ENCODE measurements at regions not wholly inside any gene's neighbourhood (a gene's known extent, or its start where the extent isn't known, plus 50 kb on each side); places are given as distances from the start of the nearest gene placed in this dataset.

DNA sequence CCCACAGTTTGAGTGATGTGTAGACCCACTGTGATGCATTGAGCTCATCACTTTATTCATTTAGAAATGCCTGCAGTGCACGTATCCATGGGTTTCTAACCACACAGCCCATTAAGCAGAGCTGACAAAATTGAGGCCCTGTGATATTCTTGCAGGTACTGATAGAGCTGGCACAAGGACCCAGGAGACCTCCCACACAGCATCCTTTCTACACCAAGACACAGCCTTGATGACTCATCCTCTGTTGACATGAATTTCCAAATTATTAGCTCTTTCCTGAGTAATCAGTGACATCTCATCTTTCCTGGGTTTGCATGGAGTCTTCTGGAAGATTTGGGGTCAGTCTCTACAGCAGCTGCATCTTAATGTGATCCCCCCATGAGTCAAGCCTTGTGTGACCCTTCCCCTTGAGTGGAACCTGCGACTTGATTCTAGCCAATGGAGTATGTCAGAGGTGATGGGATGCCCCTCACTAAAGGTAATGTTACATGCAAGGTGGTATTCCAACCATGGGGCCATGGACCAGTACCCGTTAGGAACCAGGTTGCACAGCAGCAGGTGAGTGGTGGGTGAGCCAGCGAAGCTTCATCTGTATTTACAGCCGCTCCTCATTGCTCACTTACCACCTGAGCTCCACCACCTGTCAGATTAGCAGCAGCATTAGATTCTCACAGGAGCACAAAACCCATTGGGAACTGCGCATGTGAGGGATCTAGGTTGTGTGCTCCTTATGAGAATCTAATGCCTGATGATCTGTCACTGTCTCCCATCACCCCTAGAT is 181.1 kb upstream of the ARL4C start:
- no peak for TF ChIP-seq EZH2 (IDR thresholded peaks at IDR 0.05; ENCODE audit: low read length, missing control alignments)
- TF ChIP-seq, protein P1, sequence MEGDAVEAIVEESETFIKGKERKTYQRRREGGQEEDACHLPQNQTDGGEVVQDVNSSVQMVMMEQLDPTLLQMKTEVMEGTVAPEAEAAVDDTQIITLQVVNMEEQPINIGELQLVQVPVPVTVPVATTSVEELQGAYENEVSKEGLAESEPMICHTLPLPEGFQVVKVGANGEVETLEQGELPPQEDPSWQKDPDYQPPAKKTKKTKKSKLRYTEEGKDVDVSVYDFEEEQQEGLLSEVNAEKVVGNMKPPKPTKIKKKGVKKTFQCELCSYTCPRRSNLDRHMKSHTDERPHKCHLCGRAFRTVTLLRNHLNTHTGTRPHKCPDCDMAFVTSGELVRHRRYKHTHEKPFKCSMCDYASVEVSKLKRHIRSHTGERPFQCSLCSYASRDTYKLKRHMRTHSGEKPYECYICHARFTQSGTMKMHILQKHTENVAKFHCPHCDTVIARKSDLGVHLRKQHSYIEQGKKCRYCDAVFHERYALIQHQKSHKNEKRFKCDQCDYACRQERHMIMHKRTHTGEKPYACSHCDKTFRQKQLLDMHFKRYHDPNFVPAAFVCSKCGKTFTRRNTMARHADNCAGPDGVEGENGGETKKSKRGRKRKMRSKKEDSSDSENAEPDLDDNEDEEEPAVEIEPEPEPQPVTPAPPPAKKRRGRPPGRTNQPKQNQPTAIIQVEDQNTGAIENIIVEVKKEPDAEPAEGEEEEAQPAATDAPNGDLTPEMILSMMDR (conservative IDR thresholded peaks at IDR 0.05 in 1 of 2, IDR thresholded peaks at IDR 0.05 in 1 of 2; ENCODE audit: low read depth in 1 of 2, low read length in 2 of 2), result no peak
